ENCODE measurements at regions not wholly inside any gene's neighbourhood (a gene's known extent, or its start where the extent isn't known, plus 50 kb on each side); places are given as distances from the start of the nearest gene placed in this dataset.
A peak's percentile ranks its signal among the peaks of the same experiment; 100 is the strongest.

- Histone ChIP-seq H3K9ac (ENCODE audit: low read depth in 1 of 2, low read length in 2 of 2) (no peak overlapping the region), H3K9me3 (ENCODE audit: control insufficient read depth in 2 of 2, low read length in 2 of 2) (no peaks in the 10 kb centered on the region), H3K27ac (ENCODE audit: low read depth in 2 of 2, low read length in 2 of 2) (no peak overlapping the region)
Measured at GRCh38 chr18:10239103-10239502, 215.3 kb upstream of the APCDD1 start.

GRCh38 chr18:10239991-10240634 is 214.3 kb upstream of the APCDD1 start:
- no peak overlapping the region for H3K4me3 ChIP-seq (ENCODE audit: low read length in 2 of 2)
- no peaks in the 10 kb centered on the region for H3K4me1 ChIP-seq (ENCODE audit: control insufficient read depth in 2 of 2, insufficient read depth in 2 of 2, low read length in 2 of 2)
- no peaks in the 10 kb centered on the region for H3K9me3 ChIP-seq (ENCODE audit: control insufficient read depth in 2 of 2, low read length in 2 of 2)
- H3K27me3 ChIP-seq (ENCODE audit: control insufficient read depth in 2 of 2, insufficient read depth in 2 of 2, low read length in 2 of 2): peaks cover 0 to 2% of the 10 kb centered on the region in 2 donors
- no peak overlapping the region for H3K9ac ChIP-seq (ENCODE audit: low read depth in 1 of 2, low read length in 2 of 2)
- H3K27ac ChIP-seq (ENCODE audit: low read depth in 2 of 2, low read length in 2 of 2): no peak overlapping the region
- H3K36me3 ChIP-seq (ENCODE audit: control insufficient read depth in 2 of 2, insufficient read depth in 2 of 2, low read length in 2 of 2): no peaks in the 10 kb centered on the region

More at GRCh38 chr18:10239103-10239502, 215.3 kb upstream of the APCDD1 start:
- peaks cover 0 to 2% of the 10 kb centered on the region in 2 donors for H3K27me3 ChIP-seq (ENCODE audit: control insufficient read depth in 2 of 2, insufficient read depth in 2 of 2, low read length in 2 of 2)
- no peak overlapping the region for H3K4me3 ChIP-seq (ENCODE audit: low read length in 2 of 2)
- no peaks in the 10 kb centered on the region for H3K36me3 ChIP-seq (ENCODE audit: control insufficient read depth in 2 of 2, insufficient read depth in 2 of 2, low read length in 2 of 2)
- H3K4me1 ChIP-seq (ENCODE audit: control insufficient read depth in 2 of 2, insufficient read depth in 2 of 2, low read length in 2 of 2): no peaks in the 10 kb centered on the region

DNA sequence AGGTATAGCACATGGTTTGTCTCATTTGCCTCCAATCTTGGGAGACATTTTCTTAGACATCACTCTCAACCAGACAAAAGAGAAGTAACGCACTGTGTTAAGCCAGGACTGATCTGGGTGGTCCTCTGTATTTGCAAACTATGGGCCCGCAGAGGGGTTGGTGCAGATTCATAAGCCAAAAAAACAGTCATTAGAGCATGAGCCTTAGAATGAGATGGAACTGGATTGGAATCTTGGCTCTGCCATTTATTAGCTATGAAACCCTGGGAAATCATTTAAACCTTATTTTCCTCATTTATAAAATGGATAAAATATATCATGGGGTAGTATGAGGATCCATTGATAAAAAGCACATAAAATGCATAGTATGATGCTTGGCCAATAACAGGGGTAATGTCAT is 213.5 kb upstream of the APCDD1 start:
- Histone ChIP-seq H3K36me3 (ENCODE audit: control insufficient read depth in 2 of 2, insufficient read depth in 2 of 2, low read length in 2 of 2) (no peaks in the 10 kb centered on the region), H3K27ac (ENCODE audit: low read depth in 2 of 2, low read length in 2 of 2) (no peak overlapping the region), H3K27me3 (ENCODE audit: control insufficient read depth in 2 of 2, insufficient read depth in 2 of 2, low read length in 2 of 2) (peaks cover 0 to 2% of the 10 kb centered on the region in 2 donors), H3K9me3 (ENCODE audit: control insufficient read depth in 2 of 2, low read length in 2 of 2) (no peaks in the 10 kb centered on the region), H3K4me3 (ENCODE audit: low read length in 2 of 2) (no peak overlapping the region), H3K4me1 (ENCODE audit: control insufficient read depth in 2 of 2, insufficient read depth in 2 of 2, low read length in 2 of 2) (no peaks in the 10 kb centered on the region), H3K9ac (ENCODE audit: low read depth in 1 of 2, low read length in 2 of 2) (no peak overlapping the region)

DNA sequence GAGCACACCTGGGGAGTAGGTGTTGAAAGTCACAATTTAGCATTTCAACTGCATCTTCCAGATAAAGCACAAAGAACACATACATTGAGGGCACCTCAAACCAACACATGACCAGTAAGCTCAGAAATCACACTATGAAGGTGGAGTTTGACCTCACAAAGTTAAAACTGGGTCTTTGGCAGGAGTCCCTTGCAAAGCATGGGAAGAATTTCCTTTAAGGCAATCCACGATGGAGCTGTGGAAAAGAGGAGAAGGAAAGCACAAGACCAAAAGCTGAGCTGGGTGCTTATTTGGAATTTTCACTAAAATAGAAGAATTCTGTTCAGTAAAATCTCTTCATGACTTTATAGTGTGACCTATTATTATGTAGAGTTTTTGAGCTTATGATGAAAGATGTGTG is 212.9 kb upstream of the APCDD1 start:
- peaks cover 0 to 2% of the 10 kb centered on the region in 2 donors for H3K27me3 ChIP-seq (ENCODE audit: control insufficient read depth in 2 of 2, insufficient read depth in 2 of 2, low read length in 2 of 2)
- H3K9me3 ChIP-seq (ENCODE audit: control insufficient read depth in 2 of 2, low read length in 2 of 2): no peaks in the 10 kb centered on the region
- H3K9ac ChIP-seq (ENCODE audit: low read depth in 1 of 2, low read length in 2 of 2): no peak overlapping the region
- no peaks in the 10 kb centered on the region for H3K36me3 ChIP-seq (ENCODE audit: control insufficient read depth in 2 of 2, insufficient read depth in 2 of 2, low read length in 2 of 2)
- H3K4me1 ChIP-seq (ENCODE audit: control insufficient read depth in 2 of 2, insufficient read depth in 2 of 2, low read length in 2 of 2): no peaks in the 10 kb centered on the region
- H3K4me3 ChIP-seq (ENCODE audit: low read length in 2 of 2): no peak overlapping the region
- no peak overlapping the region for H3K27ac ChIP-seq (ENCODE audit: low read depth in 2 of 2, low read length in 2 of 2)

- H3K9me3 ChIP-seq (ENCODE audit: control insufficient read depth in 2 of 2, low read length in 2 of 2): no peaks in the 10 kb centered on the region
- no peaks in the 10 kb centered on the region for H3K36me3 ChIP-seq (ENCODE audit: control insufficient read depth in 2 of 2, insufficient read depth in 2 of 2, low read length in 2 of 2)
- H3K4me3 ChIP-seq (ENCODE audit: low read length in 2 of 2): no peak overlapping the region
- no peaks in the 10 kb centered on the region for H3K4me1 ChIP-seq (ENCODE audit: control insufficient read depth in 2 of 2, insufficient read depth in 2 of 2, low read length in 2 of 2)
- no peak overlapping the region for H3K27ac ChIP-seq (ENCODE audit: low read depth in 2 of 2, low read length in 2 of 2)
- H3K27me3 ChIP-seq (ENCODE audit: control insufficient read depth in 2 of 2, insufficient read depth in 2 of 2, low read length in 2 of 2): peaks cover 0 to 2% of the 10 kb centered on the region in 2 donors
- H3K9ac ChIP-seq (ENCODE audit: low read depth in 1 of 2, low read length in 2 of 2): no peak overlapping the region
Measured at GRCh38 chr18:10242936-10243680, 211.3 kb upstream of the APCDD1 start.

DNA sequence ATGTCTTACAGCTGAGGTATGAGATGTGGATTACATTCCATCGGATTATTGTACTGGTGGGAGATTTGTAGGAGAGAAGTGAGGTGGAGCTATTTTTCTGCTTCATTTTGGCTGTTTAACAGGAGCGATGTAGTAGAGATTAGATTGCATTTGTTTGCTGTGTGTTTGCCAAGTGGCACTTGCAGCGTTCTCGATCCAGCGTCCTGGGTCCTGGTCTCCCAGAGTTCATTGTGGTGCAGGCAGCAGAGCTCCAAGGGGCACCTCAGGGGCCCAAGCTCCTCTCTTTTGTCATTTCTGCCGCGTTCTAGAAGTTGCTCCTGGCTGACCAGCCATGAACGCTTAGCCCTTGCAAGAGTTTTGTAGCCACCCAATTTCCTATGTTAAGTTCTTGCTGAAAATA is 210.1 kb upstream of the APCDD1 start:
- no peak overlapping the region for H3K4me3 ChIP-seq (ENCODE audit: low read length in 2 of 2)
- H3K9me3 ChIP-seq (ENCODE audit: control insufficient read depth in 2 of 2, low read length in 2 of 2): no peaks in the 10 kb centered on the region
- H3K36me3 ChIP-seq (ENCODE audit: control insufficient read depth in 2 of 2, insufficient read depth in 2 of 2, low read length in 2 of 2): no peaks in the 10 kb centered on the region
- no peak overlapping the region for H3K9ac ChIP-seq (ENCODE audit: low read depth in 1 of 2, low read length in 2 of 2)
- H3K27me3 ChIP-seq (ENCODE audit: control insufficient read depth in 2 of 2, insufficient read depth in 2 of 2, low read length in 2 of 2): peaks cover 0 to 2% of the 10 kb centered on the region in 2 donors
- no peak overlapping the region for H3K27ac ChIP-seq (ENCODE audit: low read depth in 2 of 2, low read length in 2 of 2)
- H3K4me1 ChIP-seq (ENCODE audit: control insufficient read depth in 2 of 2, insufficient read depth in 2 of 2, low read length in 2 of 2): no peaks in the 10 kb centered on the region

- Histone ChIP-seq H3K4me1 (ENCODE audit: control insufficient read depth in 2 of 2, insufficient read depth in 2 of 2, low read length in 2 of 2) (no peaks in the 10 kb centered on the region), H3K27ac (ENCODE audit: low read depth in 2 of 2, low read length in 2 of 2) (no peak overlapping the region), H3K9me3 (ENCODE audit: control insufficient read depth in 2 of 2, low read length in 2 of 2) (no peaks in the 10 kb centered on the region), H3K9ac (ENCODE audit: low read depth in 1 of 2, low read length in 2 of 2) (no peak overlapping the region), H3K27me3 (ENCODE audit: control insufficient read depth in 2 of 2, insufficient read depth in 2 of 2, low read length in 2 of 2) (peaks cover 0 to 2% of the 10 kb centered on the region in 2 donors), H3K36me3 (ENCODE audit: control insufficient read depth in 2 of 2, insufficient read depth in 2 of 2, low read length in 2 of 2) (no peaks in the 10 kb centered on the region), H3K4me3 (ENCODE audit: low read length in 2 of 2) (no peak overlapping the region)
Measured at GRCh38 chr18:10245031-10245845, 209.2 kb upstream of the APCDD1 start.

DNA sequence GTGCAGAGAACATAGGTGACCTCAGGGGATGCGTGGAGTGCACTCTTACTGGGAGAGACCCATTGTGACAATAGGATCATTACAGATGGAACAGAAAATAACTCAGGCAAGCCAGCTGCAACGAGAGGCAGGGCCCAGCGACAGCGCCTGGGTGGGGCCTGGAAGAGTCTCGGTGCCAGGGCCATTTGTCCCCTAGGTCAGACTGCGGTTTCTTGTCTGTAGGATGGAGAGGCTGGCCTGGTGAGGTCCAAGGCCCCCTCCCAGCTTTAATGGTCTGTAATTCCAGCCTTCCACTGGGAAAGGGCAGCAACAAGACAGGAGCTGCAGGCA is 208.6 kb upstream of the APCDD1 start:
- Histone ChIP-seq H3K4me3 (ENCODE audit: low read length in 2 of 2) (no peak overlapping the region), H3K9ac (ENCODE audit: low read depth in 1 of 2, low read length in 2 of 2) (no peak overlapping the region), H3K9me3 (ENCODE audit: control insufficient read depth in 2 of 2, low read length in 2 of 2) (no peaks in the 10 kb centered on the region), H3K4me1 (ENCODE audit: control insufficient read depth in 2 of 2, insufficient read depth in 2 of 2, low read length in 2 of 2) (no peaks in the 10 kb centered on the region), H3K36me3 (ENCODE audit: control insufficient read depth in 2 of 2, insufficient read depth in 2 of 2, low read length in 2 of 2) (no peaks in the 10 kb centered on the region), H3K27ac (ENCODE audit: low read depth in 2 of 2, low read length in 2 of 2) (no peak overlapping the region), H3K27me3 (ENCODE audit: control insufficient read depth in 2 of 2, insufficient read depth in 2 of 2, low read length in 2 of 2) (no peaks in the 10 kb centered on the region)

DNA sequence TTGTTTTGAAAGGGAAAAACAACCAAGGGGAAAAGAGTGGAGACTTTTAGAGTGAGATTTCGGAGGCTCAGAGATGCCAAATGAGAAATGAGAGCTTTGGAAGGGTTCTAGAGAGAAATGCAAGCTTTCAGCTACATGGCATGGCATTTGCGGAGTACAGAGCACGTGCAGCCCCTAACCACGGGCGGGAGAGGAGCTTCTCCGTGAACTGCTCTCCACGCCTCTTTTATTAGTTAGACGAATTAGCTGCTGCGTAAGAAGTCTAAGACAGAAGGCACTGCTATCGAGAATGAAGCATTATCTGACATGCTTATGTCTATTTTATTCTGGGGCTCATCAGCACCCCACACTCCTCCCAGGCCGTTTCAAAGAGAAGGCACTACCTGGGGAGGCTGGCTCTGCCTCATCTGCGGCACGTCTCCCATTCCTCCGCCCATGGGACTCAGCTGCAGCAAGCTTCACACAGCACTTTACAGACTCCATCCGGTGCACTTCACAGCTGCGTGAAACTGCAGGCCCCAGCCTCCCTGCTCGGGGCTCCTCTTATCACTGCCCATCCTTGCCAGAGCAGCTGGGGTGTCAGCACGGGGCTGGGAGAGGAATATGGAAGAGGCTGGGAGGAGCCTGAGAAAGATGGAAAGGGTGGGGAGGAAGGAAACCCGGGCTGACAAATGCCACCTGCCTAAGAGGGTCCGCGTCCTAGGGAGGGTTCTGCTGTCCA is 207.3 kb upstream of the APCDD1 start:
- H3K4me3 ChIP-seq (ENCODE audit: low read length in 2 of 2): peak overlapping the region in 1 of 2 donors; percentile 9
- no peak overlapping the region for H3K9ac ChIP-seq (ENCODE audit: low read depth in 1 of 2, low read length in 2 of 2)
- no peak overlapping the region for H3K27ac ChIP-seq (ENCODE audit: low read depth in 2 of 2, low read length in 2 of 2)

DNA sequence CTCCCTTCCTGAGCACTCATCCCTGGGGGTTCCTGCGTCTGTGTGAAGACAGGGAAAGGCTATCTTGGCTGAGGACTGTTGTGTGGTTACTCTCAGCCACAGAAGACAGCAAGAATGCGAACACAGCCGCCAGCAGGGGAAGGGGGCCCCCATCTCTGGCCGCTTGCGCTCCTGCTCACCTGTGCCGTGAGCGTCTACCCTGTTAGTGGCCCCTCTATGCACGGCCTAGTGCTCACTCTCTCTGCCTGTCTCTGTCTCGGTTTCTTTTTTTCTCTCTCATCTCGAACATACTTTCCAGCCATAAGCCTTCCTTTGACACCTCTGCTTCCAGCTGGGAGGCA is 206.7 kb upstream of the APCDD1 start:
- H3K27ac ChIP-seq (ENCODE audit: low read depth in 2 of 2, low read length in 2 of 2): no peak overlapping the region

More for the DNA sequence above, 207.3 kb upstream of the APCDD1 start:
- Histone ChIP-seq H3K9me3 (ENCODE audit: control insufficient read depth in 2 of 2, low read length in 2 of 2) (no peaks in the 10 kb centered on the region), H3K36me3 (ENCODE audit: control insufficient read depth in 2 of 2, insufficient read depth in 2 of 2, low read length in 2 of 2) (no peaks in the 10 kb centered on the region), H3K27me3 (ENCODE audit: control insufficient read depth in 2 of 2, insufficient read depth in 2 of 2, low read length in 2 of 2) (no peaks in the 10 kb centered on the region), H3K4me1 (ENCODE audit: control insufficient read depth in 2 of 2, insufficient read depth in 2 of 2, low read length in 2 of 2) (no peaks in the 10 kb centered on the region)

More for the DNA sequence above, 206.7 kb upstream of the APCDD1 start:
- H3K4me3 ChIP-seq (ENCODE audit: low read length in 2 of 2): peak overlapping the region in 1 of 2 donors; percentile 9
- H3K9me3 ChIP-seq (ENCODE audit: control insufficient read depth in 2 of 2, low read length in 2 of 2): no peaks in the 10 kb centered on the region
- H3K27me3 ChIP-seq (ENCODE audit: control insufficient read depth in 2 of 2, insufficient read depth in 2 of 2, low read length in 2 of 2): no peaks in the 10 kb centered on the region
- H3K36me3 ChIP-seq (ENCODE audit: control insufficient read depth in 2 of 2, insufficient read depth in 2 of 2, low read length in 2 of 2): no peaks in the 10 kb centered on the region
- no peaks in the 10 kb centered on the region for H3K4me1 ChIP-seq (ENCODE audit: control insufficient read depth in 2 of 2, insufficient read depth in 2 of 2, low read length in 2 of 2)
- peak overlapping the region in 1 of 2 donors; percentile 3 for H3K9ac ChIP-seq (ENCODE audit: low read depth in 1 of 2, low read length in 2 of 2)
